Uterus (tissue), 3 donors: ENCODE measurements at regions not wholly inside any gene's neighbourhood (a gene's known extent, or its start where the extent isn't known, plus 50 kb on each side); places are given as distances from the start of the nearest gene placed in this dataset.

ENCODE experiments used
- DNase-seq, 2 donors: peaks; one replicate each; pipeline ENCODE4 v3.0.0-alpha.2; 2019 to 2020
- H3K27ac ChIP-seq, 2 donors: fragments of 200-600 bp; sonication (generic); 1 replicate in 1 of 2; 2 replicates in 1 of 2; pipeline ENCODE4 v1.5.1; 2016 to 2018
- H3K27me3 ChIP-seq, 2 donors: fragments of 200-600 bp; sonication (generic); one replicate each; pipeline ENCODE4 v1.5.1; 2018 to 2019; ENCODE audit warnings: control low read depth in 1 of 2
- H3K36me3 ChIP-seq, 2 donors: fragments of 200-600 bp; sonication (generic); one replicate each; pipeline ENCODE4 v1.5.1; 2019; ENCODE audit warnings: control low read depth in 1 of 2
- H3K4me1 ChIP-seq, 2 donors: fragments of 200-600 bp; sonication (generic); one replicate each; pipeline ENCODE4 v1.5.1; 2018 to 2019; ENCODE audit warnings: control low read depth in 1 of 2
- H3K4me3 ChIP-seq, 2 donors: fragments of 200-600 bp; sonication (generic); 1 replicate in 1 of 2; 2 replicates in 1 of 2; pipeline ENCODE4 v1.5.1; 2018 to 2019; ENCODE audit warnings: mild to moderate bottlenecking in 1 of 2
- H3K9me3 ChIP-seq, 2 donors: fragments of 200-600 bp; sonication (generic); one replicate each; pipeline ENCODE4 v1.5.1; 2019; ENCODE audit warnings: control low read depth in 1 of 2
- POLR2A ChIP-seq, 2 donors: fragments of 450-650 bp; IDR thresholded peaks; one replicate each; pipeline ENCODE4 v1.6.1; 2016; ENCODE audit warnings: antibody characterized with exemption in 2 of 2, mild to moderate bottlenecking in 1 of 2, moderate library complexity in 1 of 2
- intact Hi-C: fragments of 100-400 bp; cut with DNase I; formaldehyde crosslinking; loops from one replicate; pipeline ENCODE4 v1.15.1; 2023; ENCODE audit warnings: low total_unique reads
- TF ChIP-seq, protein P1 (sequence below), 4 experiments: fragments of 200-600 bp in 2 of 4; fragments of 450-650 bp in 2 of 4; sonication (generic) in 2 of 4; IDR thresholded peaks; one replicate each; pipeline ENCODE4 v1.5.1; 2016 to 2019; ENCODE audit warnings: antibody characterized with exemption in 4 of 4, mild to moderate bottlenecking in 2 of 4, moderate library complexity in 1 of 4
- donor health status: DM: yes; HTN: yes; CAD: no.

DNA sequence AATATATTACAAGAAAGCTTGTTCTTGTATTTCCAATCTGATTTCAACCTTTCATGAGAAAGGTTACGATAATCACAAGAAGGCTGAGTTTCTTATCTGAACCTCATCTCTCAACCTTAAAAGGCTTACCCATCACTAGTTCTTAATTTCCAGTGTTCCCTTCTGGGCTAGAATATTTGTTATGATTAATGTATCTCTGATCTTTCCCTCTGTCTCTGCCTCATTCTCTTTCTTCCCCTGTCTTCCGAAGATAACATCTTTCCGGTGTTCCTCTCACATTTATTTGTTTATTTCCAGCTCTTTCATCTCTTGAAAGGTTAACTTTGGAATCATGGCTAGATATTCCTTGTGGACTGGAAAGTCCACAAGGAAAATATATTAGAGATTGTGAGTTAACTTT is 255.9 kb downstream of the SLC6A15 start:
- Histone ChIP-seq H3K9me3 (no peaks in the 10 kb centered on the region), H3K27me3 (no peaks in the 10 kb centered on the region), H3K4me1 (no peaks in the 10 kb centered on the region), H3K36me3 (no peaks in the 10 kb centered on the region), H3K4me3 (no peak overlapping the region), H3K27ac (no peak overlapping the region)
- TF ChIP-seq, protein P1, sequence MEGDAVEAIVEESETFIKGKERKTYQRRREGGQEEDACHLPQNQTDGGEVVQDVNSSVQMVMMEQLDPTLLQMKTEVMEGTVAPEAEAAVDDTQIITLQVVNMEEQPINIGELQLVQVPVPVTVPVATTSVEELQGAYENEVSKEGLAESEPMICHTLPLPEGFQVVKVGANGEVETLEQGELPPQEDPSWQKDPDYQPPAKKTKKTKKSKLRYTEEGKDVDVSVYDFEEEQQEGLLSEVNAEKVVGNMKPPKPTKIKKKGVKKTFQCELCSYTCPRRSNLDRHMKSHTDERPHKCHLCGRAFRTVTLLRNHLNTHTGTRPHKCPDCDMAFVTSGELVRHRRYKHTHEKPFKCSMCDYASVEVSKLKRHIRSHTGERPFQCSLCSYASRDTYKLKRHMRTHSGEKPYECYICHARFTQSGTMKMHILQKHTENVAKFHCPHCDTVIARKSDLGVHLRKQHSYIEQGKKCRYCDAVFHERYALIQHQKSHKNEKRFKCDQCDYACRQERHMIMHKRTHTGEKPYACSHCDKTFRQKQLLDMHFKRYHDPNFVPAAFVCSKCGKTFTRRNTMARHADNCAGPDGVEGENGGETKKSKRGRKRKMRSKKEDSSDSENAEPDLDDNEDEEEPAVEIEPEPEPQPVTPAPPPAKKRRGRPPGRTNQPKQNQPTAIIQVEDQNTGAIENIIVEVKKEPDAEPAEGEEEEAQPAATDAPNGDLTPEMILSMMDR (IDR thresholded peaks at IDR 0.05) = no peak
- no peak for TF ChIP-seq POLR2A (IDR thresholded peaks at IDR 0.05)
- intact Hi-C loops = no loop called here
- DNase-seq = no peak

DNA sequence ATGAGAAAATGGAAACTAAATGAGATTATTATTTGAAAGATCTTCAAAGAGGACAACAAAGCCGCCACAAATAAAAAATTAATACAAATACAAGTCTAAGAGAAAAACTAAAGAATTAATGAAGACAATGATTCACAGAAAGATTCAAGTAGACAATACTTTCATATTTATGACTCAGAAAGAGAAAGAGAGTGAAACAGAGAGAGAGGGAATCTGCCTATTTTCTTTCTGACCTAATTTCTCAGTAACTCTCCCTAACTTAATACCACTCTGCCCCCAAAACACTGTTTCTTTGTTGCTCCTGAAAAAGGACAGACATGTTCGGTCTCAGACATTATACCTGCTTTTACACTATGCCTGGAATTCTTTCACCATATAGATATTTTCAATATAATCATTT is 259.1 kb downstream of the SLC6A15 start:
- Histone ChIP-seq H3K4me1 (no peaks in the 10 kb centered on the region), H3K4me3 (no peak overlapping the region), H3K36me3 (no peaks in the 10 kb centered on the region), H3K27me3 (no peaks in the 10 kb centered on the region), H3K9me3 (no peaks in the 10 kb centered on the region), H3K27ac (no peak overlapping the region)
- no peak for TF ChIP-seq POLR2A (IDR thresholded peaks at IDR 0.05)
- TF ChIP-seq, protein P1 (IDR thresholded peaks at IDR 0.05) = no peak
- intact Hi-C loops = no loop called here
- no peak for DNase-seq

DNA sequence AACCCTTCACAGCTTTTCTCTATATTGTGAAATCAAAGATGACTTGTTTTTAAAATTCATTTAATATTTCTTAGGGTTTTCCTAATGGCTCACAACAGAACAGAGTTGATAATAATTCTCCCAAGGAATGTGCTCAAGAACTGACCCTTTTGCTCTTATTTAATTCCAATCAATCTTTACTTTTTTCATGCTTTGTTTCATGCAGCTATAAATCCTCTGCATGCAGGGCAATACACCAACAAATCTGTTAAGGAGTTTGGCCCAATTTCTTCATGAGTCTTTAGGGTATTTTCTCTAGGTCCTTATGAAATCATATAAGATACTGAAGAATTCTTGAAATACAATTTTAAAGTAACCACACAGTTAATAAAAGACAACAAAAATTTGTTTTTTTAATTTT is 264.2 kb downstream of the SLC6A15 start:
- no peaks in the 10 kb centered on the region for H3K27me3 ChIP-seq
- H3K9me3 ChIP-seq = no peaks in the 10 kb centered on the region
- DNase-seq = no peak
- no peaks in the 10 kb centered on the region for H3K4me1 ChIP-seq
- intact Hi-C loops = no loop called here
- no peak overlapping the region for H3K27ac ChIP-seq
- no peaks in the 10 kb centered on the region for H3K36me3 ChIP-seq
- H3K4me3 ChIP-seq = no peak overlapping the region
- TF ChIP-seq POLR2A (IDR thresholded peaks at IDR 0.05) = no peak
- TF ChIP-seq, protein P1 (IDR thresholded peaks at IDR 0.05) = no peak

DNA sequence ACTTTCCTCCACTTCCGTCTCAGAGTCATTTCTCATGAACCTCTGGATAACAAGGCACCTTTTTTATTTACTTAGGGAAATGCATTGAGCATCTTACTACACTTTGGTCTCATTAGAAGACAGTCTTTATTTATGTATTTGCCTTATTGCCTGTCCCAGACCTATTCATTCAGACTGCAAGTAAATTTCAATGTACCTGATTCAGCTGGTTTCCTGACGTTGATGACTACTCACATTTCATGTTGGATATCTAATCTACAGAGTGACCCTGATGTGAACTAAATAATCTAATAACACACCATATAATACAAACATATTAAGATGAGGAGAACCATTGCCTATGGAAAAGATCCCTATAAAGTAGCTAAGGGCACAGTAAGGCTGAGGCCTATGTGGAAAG is 267.7 kb downstream of the SLC6A15 start:
- intact Hi-C loops = no loop called here

DNA sequence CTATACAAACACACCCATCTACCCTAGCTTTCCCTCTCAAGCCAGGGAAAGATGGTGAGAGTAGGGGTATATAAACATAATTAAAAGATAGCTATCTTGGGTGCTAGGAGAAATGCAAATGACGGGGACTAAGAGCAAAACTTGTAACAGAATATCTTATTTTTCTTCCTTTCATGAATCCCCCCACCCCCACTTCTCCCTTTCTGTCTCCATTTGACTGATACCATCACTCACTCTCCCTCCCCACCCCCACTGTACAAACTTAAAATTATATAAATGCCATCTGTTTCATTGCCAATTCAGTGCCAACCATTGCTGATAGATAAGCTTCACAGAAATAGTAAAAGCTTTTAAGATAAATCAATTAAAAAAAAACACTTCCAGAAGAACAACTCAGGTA is 268.6 kb downstream of the SLC6A15 start:
- intact Hi-C loops = no loop called here
- no peaks in the 10 kb centered on the region for H3K27me3 ChIP-seq
- no peak for DNase-seq
- H3K9me3 ChIP-seq = no peaks in the 10 kb centered on the region
- no peak overlapping the region for H3K4me3 ChIP-seq
- no peak overlapping the region for H3K27ac ChIP-seq
- H3K4me1 ChIP-seq = no peaks in the 10 kb centered on the region
- no peak for TF ChIP-seq POLR2A (IDR thresholded peaks at IDR 0.05)
- TF ChIP-seq, protein P1 (IDR thresholded peaks at IDR 0.05) = no peak
- no peaks in the 10 kb centered on the region for H3K36me3 ChIP-seq

More for the DNA sequence above, 267.7 kb downstream of the SLC6A15 start:
- Histone ChIP-seq H3K4me1 (no peaks in the 10 kb centered on the region), H3K36me3 (no peaks in the 10 kb centered on the region), H3K27ac (no peak overlapping the region), H3K4me3 (no peak overlapping the region), H3K27me3 (no peaks in the 10 kb centered on the region), H3K9me3 (no peaks in the 10 kb centered on the region)
- TF ChIP-seq, protein P1 (IDR thresholded peaks at IDR 0.05) = no peak
- TF ChIP-seq POLR2A (IDR thresholded peaks at IDR 0.05) = no peak
- DNase-seq = no peak
